ENCODE measurements at regions not wholly inside any gene's neighbourhood (a gene's known extent, or its start where the extent isn't known, plus 50 kb on each side); places are given as distances from the start of the nearest gene placed in this dataset.

GRCh38 chr6:115000736-115001135 lies 657.9 kb upstream of the HS3ST5 start:
- WGBS (ENCODE audit: insufficient coverage, low lambda C conversion rate): no CpG with 5 or more reads among the region's 4 CpGs

DNA sequence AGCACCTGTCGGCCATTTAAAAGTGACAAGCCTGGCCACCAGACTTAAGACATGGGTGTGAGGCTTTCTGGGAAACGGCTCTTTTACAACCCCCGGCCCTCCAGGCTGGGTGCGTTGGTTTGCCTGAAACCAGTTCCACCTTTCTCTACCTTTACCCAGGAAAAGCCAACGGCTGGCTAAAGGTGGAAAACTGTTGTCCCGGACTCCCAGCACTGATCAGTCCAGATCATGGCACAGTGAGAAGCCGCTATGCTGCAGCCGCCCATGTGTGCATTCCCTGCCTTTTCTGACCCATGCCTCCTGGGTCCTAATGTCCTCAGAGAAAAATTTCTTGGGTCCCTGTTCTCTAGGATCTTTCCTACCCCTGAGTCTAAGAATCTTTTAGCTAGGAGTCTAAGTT lies 655.7 kb upstream of the HS3ST5 start:
- H3K4me1 ChIP-seq (ENCODE audit: control insufficient read depth, insufficient read depth, low read length): no peaks in the 10 kb centered on the region
- DNase-seq: no peak
- no peaks in the 10 kb centered on the region for H3K27me3 ChIP-seq (ENCODE audit: control insufficient read depth, insufficient read depth, low read length)
- H3K4me3 ChIP-seq (ENCODE audit: low read length): no peak overlapping the region
- WGBS (ENCODE audit: insufficient coverage, low lambda C conversion rate): no CpG with 5 or more reads among the region's 8 CpGs
- H3K27ac ChIP-seq (ENCODE audit: low read length): no peak overlapping the region
- no peaks in the 10 kb centered on the region for H3K9me3 ChIP-seq (ENCODE audit: control insufficient read depth, low read depth, low read length)
- no peaks in the 10 kb centered on the region for H3K36me3 ChIP-seq (ENCODE audit: control insufficient read depth, insufficient read depth, low read length)

More at GRCh38 chr6:115000736-115001135, 657.9 kb upstream of the HS3ST5 start:
- Histone ChIP-seq H3K9me3 (ENCODE audit: control insufficient read depth, low read depth, low read length) (no peaks in the 10 kb centered on the region), H3K27ac (ENCODE audit: low read length) (no peak overlapping the region), H3K4me1 (ENCODE audit: control insufficient read depth, insufficient read depth, low read length) (no peaks in the 10 kb centered on the region), H3K36me3 (ENCODE audit: control insufficient read depth, insufficient read depth, low read length) (no peaks in the 10 kb centered on the region), H3K4me3 (ENCODE audit: low read length) (no peak overlapping the region), H3K27me3 (ENCODE audit: control insufficient read depth, insufficient read depth, low read length) (no peaks in the 10 kb centered on the region)
- no peak for DNase-seq

DNA sequence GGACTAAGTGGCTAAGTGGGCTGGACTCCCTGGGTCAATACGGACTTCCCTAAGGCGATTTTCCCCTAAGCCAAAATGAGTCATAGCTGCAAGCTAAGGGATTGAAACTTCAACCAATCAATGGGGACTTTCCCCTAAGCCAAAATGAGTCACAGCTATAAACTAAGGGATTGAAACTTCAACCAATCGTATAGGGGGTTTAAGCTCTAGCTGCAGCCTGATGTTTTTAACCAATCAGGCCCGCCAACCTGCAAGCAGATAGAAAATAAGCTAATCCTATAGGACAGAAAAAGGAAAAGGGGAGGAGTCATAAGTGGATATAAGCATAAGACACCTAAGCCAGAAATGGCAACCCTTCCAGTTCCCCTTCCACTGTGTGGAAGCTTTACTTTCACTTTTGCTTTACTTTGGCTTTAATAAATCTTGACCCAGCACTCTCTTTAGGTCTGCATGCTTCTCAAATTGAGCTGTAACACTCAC lies 655.0 kb upstream of the HS3ST5 start:
- Histone ChIP-seq H3K27me3 (ENCODE audit: control insufficient read depth, insufficient read depth, low read length) (no peaks in the 10 kb centered on the region), H3K4me3 (ENCODE audit: low read length) (no peak overlapping the region), H3K36me3 (ENCODE audit: control insufficient read depth, insufficient read depth, low read length) (no peaks in the 10 kb centered on the region), H3K9me3 (ENCODE audit: control insufficient read depth, low read depth, low read length) (no peaks in the 10 kb centered on the region), H3K27ac (ENCODE audit: low read length) (no peak overlapping the region), H3K4me1 (ENCODE audit: control insufficient read depth, insufficient read depth, low read length) (no peaks in the 10 kb centered on the region)
- DNase-seq: no peak
- WGBS (ENCODE audit: insufficient coverage, low lambda C conversion rate): no CpG with 5 or more reads among the region's 4 CpGs

DNA sequence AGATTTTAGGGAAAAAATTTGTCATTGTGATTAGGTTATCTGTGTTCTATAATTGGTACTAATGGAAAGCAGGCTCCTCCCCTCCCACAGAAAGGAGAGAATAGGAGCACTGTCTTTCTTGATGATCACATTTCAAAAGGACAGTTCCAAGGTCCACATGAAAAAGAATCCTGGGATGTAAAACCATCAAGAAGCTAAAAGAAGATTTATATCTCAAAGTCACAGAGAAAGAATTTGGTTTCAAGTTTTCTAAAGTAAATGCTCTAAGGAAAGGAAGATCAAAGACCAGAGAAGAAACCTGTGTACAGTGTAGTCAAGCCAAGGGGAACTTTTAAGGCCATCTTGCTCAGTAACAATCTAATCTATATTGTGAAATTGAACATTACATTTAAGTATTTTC lies 652.7 kb upstream of the HS3ST5 start:
- H3K4me1 ChIP-seq (ENCODE audit: control insufficient read depth, insufficient read depth, low read length): no peaks in the 10 kb centered on the region
- no peak for DNase-seq
- H3K36me3 ChIP-seq (ENCODE audit: control insufficient read depth, insufficient read depth, low read length): no peaks in the 10 kb centered on the region
- H3K27ac ChIP-seq (ENCODE audit: low read length): no peak overlapping the region
- no peak overlapping the region for H3K4me3 ChIP-seq (ENCODE audit: low read length)
- no peaks in the 10 kb centered on the region for H3K9me3 ChIP-seq (ENCODE audit: control insufficient read depth, low read depth, low read length)
- H3K27me3 ChIP-seq (ENCODE audit: control insufficient read depth, insufficient read depth, low read length): no peaks in the 10 kb centered on the region

DNA sequence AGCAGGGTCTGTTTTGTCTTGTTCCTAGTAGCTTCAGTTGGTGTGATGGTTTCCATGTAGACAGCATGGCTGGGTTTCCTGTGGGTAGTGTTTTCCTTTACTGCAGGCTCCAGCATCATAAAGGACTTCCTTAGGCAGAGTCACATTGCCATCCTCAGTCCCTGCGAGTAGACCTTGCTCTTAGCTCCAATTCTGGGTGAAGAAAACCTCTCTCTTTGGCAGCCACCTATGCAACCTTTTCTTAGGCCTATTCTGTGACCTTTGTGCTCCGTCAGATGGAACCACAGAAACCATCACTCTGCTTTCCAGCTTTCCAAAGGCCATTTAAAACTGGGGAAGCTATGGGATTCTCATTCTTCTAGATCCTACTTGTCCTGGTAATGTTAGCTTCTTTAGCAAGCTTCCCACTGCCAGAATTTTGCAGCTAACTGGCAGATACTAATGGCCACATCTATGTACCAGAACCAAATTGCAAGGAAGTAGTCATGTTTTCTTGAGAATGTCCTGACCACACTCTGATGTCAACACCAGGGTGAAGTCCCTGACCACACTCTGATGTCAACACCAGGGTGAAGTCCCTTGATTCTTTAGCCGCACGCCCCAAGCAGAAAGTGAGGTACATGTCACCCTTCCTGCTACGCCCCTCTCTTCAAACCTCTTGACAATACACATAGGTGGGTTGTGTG lies 646.6 kb upstream of the HS3ST5 start:
- no peak for DNase-seq
- 100% methylated on average over 1 of the region's 5 CpGs for WGBS (ENCODE audit: insufficient coverage, low lambda C conversion rate)
- no peaks in the 10 kb centered on the region for H3K27me3 ChIP-seq (ENCODE audit: control insufficient read depth, insufficient read depth, low read length)
- H3K4me1 ChIP-seq (ENCODE audit: control insufficient read depth, insufficient read depth, low read length): no peaks in the 10 kb centered on the region
- no peak overlapping the region for H3K4me3 ChIP-seq (ENCODE audit: low read length)
- no peak overlapping the region for H3K27ac ChIP-seq (ENCODE audit: low read length)
- H3K36me3 ChIP-seq (ENCODE audit: control insufficient read depth, insufficient read depth, low read length): no peaks in the 10 kb centered on the region
- H3K9me3 ChIP-seq (ENCODE audit: control insufficient read depth, low read depth, low read length): no peaks in the 10 kb centered on the region

DNA sequence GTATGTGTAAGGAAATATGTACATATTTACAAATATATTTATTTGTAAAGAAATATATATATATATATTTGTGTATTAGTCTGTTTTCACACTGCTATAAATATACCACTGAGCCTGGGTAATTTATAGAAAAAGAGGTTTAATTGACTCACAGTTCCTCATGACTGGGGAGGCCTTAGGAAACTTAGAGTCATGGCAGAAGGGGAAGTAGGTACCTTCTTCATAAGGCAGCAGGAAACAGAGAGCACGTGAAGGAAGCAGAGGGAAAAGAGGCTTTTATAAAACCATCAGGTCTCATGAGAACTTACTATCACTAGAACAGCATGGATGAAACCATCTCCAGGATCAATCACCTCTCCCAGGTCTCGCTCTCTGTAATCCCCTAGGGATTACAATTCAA lies 644.5 kb upstream of the HS3ST5 start:
- no peak for DNase-seq
- no peak overlapping the region for H3K4me3 ChIP-seq (ENCODE audit: low read length)
- no CpG with 5 or more reads among the region's 2 CpGs for WGBS (ENCODE audit: insufficient coverage, low lambda C conversion rate)
- H3K9me3 ChIP-seq (ENCODE audit: control insufficient read depth, low read depth, low read length): no peaks in the 10 kb centered on the region
- H3K4me1 ChIP-seq (ENCODE audit: control insufficient read depth, insufficient read depth, low read length): no peaks in the 10 kb centered on the region
- H3K36me3 ChIP-seq (ENCODE audit: control insufficient read depth, insufficient read depth, low read length): no peaks in the 10 kb centered on the region
- H3K27me3 ChIP-seq (ENCODE audit: control insufficient read depth, insufficient read depth, low read length): no peaks in the 10 kb centered on the region
- H3K27ac ChIP-seq (ENCODE audit: low read length): no peak overlapping the region

DNA sequence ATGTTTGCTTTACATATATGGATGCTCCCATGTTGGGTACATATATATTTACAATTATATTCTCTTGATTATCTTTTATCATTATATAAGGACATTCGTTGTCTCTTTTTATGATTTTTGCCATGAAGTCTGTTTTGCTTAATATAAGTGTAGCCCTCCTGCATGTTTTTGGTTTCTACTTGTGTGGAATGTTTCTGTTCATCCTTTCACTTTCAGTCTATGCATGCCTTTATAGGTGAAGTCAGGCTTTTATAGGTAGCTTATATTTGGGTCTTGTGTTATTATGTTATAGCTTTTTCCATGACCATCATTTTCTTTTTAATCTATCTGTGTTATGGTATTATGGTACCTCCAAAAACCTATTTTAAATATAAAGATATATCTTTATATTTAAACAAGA lies 612.5 kb upstream of the HS3ST5 start:
- no peak overlapping the region for H3K4me3 ChIP-seq (ENCODE audit: low read length)
- H3K27me3 ChIP-seq (ENCODE audit: control insufficient read depth, insufficient read depth, low read length): no peaks in the 10 kb centered on the region
- H3K9me3 ChIP-seq (ENCODE audit: control insufficient read depth, low read depth, low read length): no peaks in the 10 kb centered on the region
- no peak for DNase-seq
- H3K4me1 ChIP-seq (ENCODE audit: control insufficient read depth, insufficient read depth, low read length): no peaks in the 10 kb centered on the region
- H3K27ac ChIP-seq (ENCODE audit: low read length): no peak overlapping the region
- no peaks in the 10 kb centered on the region for H3K36me3 ChIP-seq (ENCODE audit: control insufficient read depth, insufficient read depth, low read length)
- no CpG with 5 or more reads among the region's 1 CpG for WGBS (ENCODE audit: insufficient coverage, low lambda C conversion rate)

- no peak overlapping the region for H3K27ac ChIP-seq (ENCODE audit: low read length)
- no peak overlapping the region for H3K4me3 ChIP-seq (ENCODE audit: low read length)
- H3K9me3 ChIP-seq (ENCODE audit: control insufficient read depth, low read depth, low read length): no peaks in the 10 kb centered on the region
- H3K27me3 ChIP-seq (ENCODE audit: control insufficient read depth, insufficient read depth, low read length): no peaks in the 10 kb centered on the region
- DNase-seq: no peak
- no peaks in the 10 kb centered on the region for H3K36me3 ChIP-seq (ENCODE audit: control insufficient read depth, insufficient read depth, low read length)
- WGBS (ENCODE audit: insufficient coverage, low lambda C conversion rate): 100% methylated on average over 1 of the region's 3 CpGs
- no peaks in the 10 kb centered on the region for H3K4me1 ChIP-seq (ENCODE audit: control insufficient read depth, insufficient read depth, low read length)
These were observed 609.4 kb upstream of the HS3ST5 start for GRCh38 chr6:114952229-114952628.

- no peaks in the 10 kb centered on the region for H3K27me3 ChIP-seq (ENCODE audit: control insufficient read depth, insufficient read depth, low read length)
- no CpG with 5 or more reads among the region's 5 CpGs for WGBS (ENCODE audit: insufficient coverage, low lambda C conversion rate)
- H3K4me3 ChIP-seq (ENCODE audit: low read length): no peak overlapping the region
- no peaks in the 10 kb centered on the region for H3K9me3 ChIP-seq (ENCODE audit: control insufficient read depth, low read depth, low read length)
- no peak overlapping the region for H3K27ac ChIP-seq (ENCODE audit: low read length)
- H3K36me3 ChIP-seq (ENCODE audit: control insufficient read depth, insufficient read depth, low read length): no peaks in the 10 kb centered on the region
- no peak for DNase-seq
- no peaks in the 10 kb centered on the region for H3K4me1 ChIP-seq (ENCODE audit: control insufficient read depth, insufficient read depth, low read length)
These were observed 602.6 kb upstream of the HS3ST5 start for GRCh38 chr6:114945392-114945791.

DNA sequence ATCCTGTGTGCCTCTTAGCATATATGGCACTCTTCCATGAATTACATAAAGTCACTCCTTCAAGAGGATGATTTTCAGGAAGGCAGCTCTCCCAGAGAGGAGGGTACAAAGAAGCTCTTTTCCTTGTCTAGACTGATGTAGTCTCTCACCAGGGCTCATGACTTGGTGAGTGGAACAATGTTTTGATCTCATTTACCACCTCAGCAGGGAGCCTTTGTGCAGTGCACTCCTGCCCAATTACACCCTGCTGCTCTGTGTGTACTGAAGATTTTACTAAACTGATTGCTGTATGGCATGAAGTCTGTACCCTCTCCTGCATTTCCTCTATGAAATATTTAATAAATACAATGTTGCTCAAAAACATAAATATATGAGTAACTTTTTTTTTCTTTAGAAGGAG lies 598.3 kb upstream of the HS3ST5 start:
- DNase-seq: no peak
- Histone ChIP-seq H3K27ac (ENCODE audit: low read length) (no peak overlapping the region), H3K36me3 (ENCODE audit: control insufficient read depth, insufficient read depth, low read length) (no peaks in the 10 kb centered on the region), H3K27me3 (ENCODE audit: control insufficient read depth, insufficient read depth, low read length) (no peaks in the 10 kb centered on the region), H3K9me3 (ENCODE audit: control insufficient read depth, low read depth, low read length) (no peaks in the 10 kb centered on the region), H3K4me3 (ENCODE audit: low read length) (no peak overlapping the region), H3K4me1 (ENCODE audit: control insufficient read depth, insufficient read depth, low read length) (no peaks in the 10 kb centered on the region)

DNA sequence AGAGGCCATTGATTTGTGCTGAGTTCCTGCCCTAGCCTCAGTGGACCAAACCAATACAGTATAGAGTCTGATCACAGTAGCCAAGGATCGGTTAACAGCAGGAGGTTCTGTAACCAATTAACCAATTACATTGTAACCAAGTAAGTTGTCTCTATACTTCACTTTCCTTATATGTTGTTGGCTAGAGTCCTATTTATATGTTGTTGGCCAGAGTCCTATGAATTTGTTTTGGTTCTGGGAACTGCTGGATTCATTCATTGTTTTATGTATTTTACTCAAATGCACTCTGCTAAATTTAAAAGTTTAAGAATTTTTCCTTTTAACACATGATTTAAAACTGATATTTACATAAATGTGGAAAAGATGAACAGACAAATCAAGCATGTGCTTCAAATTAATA lies 597.4 kb upstream of the HS3ST5 start:
- WGBS (ENCODE audit: insufficient coverage, low lambda C conversion rate): no CpG with 5 or more reads among the region's 1 CpG
- Histone ChIP-seq H3K36me3 (ENCODE audit: control insufficient read depth, insufficient read depth, low read length) (no peaks in the 10 kb centered on the region), H3K27ac (ENCODE audit: low read length) (no peak overlapping the region), H3K4me3 (ENCODE audit: low read length) (no peak overlapping the region), H3K4me1 (ENCODE audit: control insufficient read depth, insufficient read depth, low read length) (no peaks in the 10 kb centered on the region), H3K27me3 (ENCODE audit: control insufficient read depth, insufficient read depth, low read length) (no peaks in the 10 kb centered on the region), H3K9me3 (ENCODE audit: control insufficient read depth, low read depth, low read length) (no peaks in the 10 kb centered on the region)
- no peak for DNase-seq
